22Rv1 (cell line): ENCODE measurements at regions not wholly inside any gene's neighbourhood (a gene's known extent, or its start where the extent isn't known, plus 50 kb on each side); places are given as distances from the start of the nearest gene placed in this dataset.

ENCODE experiments used
- ZFX ChIP-seq: fragments of 450-650 bp; IDR thresholded peaks from 2 replicates; pipeline ENCODE4 v1.6.1; 2017; ENCODE audit warnings: antibody characterized with exemption, borderline replicate concordance
- TF ChIP-seq, protein P1 (sequence below): fragments of 450-650 bp; IDR thresholded peaks from 2 replicates; pipeline ENCODE4 v1.5.1; 2017; ENCODE audit warnings: mild to moderate bottlenecking

- TF ChIP-seq, protein P1, sequence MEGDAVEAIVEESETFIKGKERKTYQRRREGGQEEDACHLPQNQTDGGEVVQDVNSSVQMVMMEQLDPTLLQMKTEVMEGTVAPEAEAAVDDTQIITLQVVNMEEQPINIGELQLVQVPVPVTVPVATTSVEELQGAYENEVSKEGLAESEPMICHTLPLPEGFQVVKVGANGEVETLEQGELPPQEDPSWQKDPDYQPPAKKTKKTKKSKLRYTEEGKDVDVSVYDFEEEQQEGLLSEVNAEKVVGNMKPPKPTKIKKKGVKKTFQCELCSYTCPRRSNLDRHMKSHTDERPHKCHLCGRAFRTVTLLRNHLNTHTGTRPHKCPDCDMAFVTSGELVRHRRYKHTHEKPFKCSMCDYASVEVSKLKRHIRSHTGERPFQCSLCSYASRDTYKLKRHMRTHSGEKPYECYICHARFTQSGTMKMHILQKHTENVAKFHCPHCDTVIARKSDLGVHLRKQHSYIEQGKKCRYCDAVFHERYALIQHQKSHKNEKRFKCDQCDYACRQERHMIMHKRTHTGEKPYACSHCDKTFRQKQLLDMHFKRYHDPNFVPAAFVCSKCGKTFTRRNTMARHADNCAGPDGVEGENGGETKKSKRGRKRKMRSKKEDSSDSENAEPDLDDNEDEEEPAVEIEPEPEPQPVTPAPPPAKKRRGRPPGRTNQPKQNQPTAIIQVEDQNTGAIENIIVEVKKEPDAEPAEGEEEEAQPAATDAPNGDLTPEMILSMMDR: no peak
- TF ChIP-seq ZFX: no peak
Observed at GRCh38 chr2:19231625-19232024, 126.8 kb downstream of the OSR1 start.
